Frontal cortex (tissue), 3 donors: ENCODE measurements at regions not wholly inside any gene's neighbourhood (a gene's known extent, or its start where the extent isn't known, plus 50 kb on each side); places are given as distances from the start of the nearest gene placed in this dataset.

Source experiments
- DNase-seq, 2 donors: peaks; one replicate each; pipeline ENCODE4 v3.0.0; 2012; ENCODE audit warnings: low spot score in 2 of 2
- FAIRE-seq: peaks from 2 replicates; lab custom pipeline; 2012; peaks lifted over from hg19 to GRCh38; lab: Jason Lieb, UNC
- donor health status: control.
- donor health status: control.
- donor health status: control.

DNA sequence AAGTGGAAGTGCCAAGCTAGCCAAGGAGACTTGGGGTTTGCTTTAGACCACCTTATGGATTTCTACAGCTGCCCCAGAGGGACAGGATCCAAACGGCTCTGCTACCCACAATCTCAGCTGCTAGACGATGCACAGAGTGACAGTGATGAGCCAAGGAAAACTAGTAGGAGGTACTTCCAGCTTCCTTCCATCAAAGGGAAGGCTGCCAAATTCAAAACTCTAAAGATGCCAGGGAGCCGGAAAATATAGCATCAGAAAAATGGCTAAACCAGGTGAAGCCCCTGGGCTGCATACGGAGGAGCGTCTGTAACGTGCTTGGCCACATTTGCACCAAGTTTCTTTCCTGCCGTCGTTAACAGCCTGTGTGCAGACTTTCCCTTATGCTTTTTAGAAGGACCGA is 245.5 kb upstream of the ZNF521 start:
- no peak for DNase-seq
- no peak for FAIRE-seq

DNA sequence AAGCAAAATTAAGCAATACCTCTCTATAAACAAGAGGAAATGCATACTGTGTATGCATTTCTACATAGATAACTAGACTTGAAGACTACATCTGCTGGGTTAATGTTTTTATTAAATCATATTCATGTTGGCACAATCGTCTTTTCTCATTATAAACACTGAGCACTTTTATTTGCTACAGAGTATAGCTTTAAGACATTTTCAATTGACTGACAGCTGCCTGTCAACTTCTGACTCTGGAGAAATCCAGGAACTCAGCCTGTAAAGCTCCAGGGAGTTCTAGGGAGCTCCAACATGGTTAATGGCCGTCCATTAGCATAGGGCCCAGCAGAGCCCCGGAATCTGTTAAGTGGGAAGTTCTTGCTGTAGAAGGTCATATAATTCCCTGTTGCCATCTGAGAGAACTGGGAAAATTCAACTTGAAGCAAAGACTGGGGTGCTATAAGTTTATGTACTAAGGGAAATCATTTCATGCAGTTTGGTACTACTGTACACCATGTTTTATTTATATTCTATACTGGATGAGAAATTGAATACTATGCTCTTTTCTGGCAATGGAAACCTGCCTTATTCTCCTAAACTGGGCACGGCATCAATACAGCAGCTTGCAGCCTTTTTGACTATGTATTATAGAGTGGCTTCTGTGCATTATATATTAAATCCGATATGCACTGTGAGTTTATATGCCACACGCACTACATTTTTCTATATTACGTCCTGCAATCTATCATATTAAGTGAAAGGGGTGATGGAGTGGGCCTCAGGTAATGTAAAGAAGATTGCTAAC is 243.5 kb upstream of the ZNF521 start:
- no peak for FAIRE-seq
- no peak for DNase-seq

DNA sequence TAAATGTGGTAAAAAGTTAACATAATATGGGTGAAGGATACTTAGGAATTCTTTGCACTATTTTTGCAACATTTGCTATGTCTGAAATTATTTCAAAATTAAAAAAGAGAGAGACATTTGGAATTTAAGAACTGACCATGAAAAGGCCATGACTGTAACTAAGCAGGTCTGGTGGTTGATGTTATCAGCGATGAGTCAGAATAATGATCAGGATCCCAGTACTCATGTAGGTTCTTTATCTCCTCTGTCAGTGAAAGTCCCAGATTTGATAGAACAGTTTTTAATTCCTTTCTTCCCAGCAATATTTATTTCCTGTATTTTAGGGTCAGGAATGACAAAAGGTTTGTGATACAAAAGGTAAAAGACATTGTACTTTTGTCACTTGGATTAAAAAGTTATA is 242.4 kb upstream of the ZNF521 start:
- no peak for FAIRE-seq
- no peak for DNase-seq

DNA sequence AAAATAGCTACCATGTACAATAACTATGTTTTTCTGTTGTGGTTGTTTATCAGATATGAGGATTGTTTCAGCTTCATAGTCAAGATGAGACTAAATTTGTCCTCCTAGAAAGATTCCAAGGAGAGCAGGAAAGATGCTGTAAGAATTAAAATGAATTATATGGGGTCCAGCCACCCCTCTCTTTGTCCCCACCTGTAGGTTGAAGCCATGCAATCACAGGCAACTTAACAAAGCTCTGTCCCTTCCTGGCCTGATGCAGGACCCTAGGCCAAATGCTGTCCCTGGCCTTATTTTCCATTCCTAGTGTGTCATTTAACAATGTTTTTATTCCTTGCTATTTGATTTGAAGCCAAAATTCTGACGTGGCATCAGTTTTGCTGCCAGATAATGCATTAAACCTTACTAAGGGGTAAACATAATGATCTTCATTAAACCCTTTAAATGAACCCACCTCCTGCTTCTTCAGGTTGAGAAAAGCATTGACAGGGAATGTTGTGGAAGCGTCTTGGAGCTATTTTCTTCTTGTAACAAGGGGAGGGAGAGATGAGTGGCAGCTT is 240.9 kb upstream of the ZNF521 start:
- no peak for FAIRE-seq

DNA sequence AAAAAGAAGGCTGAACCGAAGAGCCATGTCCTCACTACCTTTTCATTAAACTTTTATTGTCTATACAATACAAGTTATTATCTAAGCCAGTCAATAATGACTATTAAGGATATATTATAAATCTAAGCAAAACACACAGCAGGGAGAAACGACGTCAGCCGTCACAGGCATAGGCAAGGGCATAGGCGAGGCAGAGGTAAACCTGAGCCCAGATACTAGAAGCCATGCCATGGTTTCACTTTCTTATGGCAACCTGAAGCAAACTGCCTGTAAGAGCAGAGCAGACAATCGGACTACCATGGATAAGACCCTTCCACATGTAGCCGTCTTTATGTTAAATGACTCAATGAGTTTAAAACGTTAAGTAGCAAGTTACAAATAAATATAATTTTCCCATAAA is 238.5 kb upstream of the ZNF521 start:
- DNase-seq (no peak), FAIRE-seq (no peak)

More for the DNA sequence above, 240.9 kb upstream of the ZNF521 start:
- DNase-seq: no peak

DNA sequence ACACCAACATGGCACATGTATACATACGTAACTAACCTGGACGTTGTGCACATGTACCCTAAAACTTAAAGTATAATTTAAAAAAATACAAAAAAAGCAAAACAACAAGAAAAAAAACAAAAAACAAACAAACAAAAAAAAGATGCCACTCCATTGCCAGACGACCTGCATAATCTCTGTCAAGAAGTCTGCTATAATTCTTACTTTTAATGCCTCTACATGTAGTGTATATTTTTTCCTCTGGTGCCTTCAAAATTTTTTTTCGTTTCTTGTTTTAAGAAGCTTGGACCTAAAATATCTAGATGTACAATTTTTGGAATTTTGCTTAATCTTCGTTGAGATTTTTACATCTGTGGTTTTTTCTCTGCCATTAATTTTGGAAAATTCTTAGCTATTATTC is 235.6 kb upstream of the ZNF521 start:
- no peak for DNase-seq
- FAIRE-seq: no peak

DNA sequence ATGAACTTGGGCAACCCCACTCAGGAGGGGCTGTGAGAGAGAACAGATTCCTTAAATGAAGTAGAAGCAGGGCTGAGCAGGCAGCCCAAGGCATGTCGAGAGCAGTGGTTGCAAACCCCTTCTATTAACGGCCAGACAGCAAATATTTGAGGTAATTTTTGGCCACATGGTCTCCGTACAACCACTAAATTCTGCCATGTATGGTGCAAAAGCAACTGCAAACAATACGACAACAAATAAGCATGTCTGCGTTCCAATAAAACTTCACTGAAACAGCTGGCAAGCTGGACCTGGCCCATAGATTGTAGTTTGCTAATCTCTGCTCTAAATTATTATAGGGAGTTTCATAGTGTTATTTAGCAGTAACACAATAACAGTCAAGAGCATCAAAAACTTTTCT is 217.0 kb upstream of the ZNF521 start:
- DNase-seq (no peak), FAIRE-seq (no peak)

DNA sequence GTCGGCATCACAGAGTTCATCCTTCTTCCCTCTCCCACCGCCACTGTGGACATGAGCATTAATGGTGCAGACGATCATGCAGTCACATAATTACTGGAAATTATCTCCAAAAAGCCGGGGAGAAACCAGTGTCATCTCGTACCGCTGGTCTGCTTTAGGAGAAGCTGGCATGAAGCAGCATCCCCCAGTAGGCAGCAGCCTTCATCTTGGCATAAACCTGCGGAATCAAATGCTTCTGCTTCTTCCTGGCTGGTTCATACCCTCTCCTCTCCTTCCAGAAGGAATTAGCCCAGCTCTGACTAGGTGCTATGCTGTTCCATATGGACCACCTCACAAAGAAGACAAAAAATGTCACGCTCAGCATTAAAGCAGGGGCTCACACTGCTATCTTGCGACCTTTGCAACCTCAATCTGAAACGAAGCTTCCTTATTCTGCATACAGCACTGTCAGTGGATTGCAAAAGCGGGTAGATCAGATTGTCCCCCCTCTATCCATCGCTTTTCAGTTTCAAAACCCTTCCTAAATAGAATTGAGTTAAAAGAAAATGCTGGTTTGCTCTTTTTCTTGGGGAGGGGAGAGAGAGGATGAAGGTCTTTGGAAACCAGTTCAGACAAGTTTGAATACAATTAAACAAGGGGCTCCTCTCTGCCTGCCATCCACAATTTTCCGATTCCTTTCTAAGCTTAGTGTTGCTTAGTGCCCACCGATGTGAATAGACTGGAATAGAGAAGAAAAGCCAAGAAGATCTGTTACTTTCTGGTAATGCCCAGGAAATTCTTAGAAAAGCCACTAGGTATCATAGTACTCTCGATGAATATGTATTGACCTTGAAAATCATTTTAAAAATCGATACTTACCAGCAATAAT is 212.1 kb upstream of the ZNF521 start:
- DNase-seq (no peak), FAIRE-seq (no peak)

DNA sequence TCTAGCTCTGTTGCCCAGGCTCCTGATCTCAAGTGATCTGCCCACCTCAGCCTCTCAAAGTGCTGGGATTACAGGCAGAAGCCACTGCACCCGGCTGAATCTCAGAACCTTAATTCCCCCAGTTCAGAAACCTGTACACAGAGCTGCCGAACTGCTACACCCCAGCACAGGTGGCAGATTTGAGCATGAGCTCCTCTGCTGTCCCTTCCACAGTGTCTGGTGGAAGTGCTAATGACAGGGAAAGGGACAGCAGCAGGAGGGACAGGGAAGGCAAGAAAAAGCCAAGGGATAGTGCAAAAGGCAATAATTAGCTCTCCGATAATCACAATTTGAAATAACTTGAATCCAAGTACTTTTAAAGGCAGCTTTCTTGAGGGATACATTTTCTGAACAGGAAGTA is 211.4 kb upstream of the ZNF521 start:
- no peak for DNase-seq
- no peak for FAIRE-seq

DNA sequence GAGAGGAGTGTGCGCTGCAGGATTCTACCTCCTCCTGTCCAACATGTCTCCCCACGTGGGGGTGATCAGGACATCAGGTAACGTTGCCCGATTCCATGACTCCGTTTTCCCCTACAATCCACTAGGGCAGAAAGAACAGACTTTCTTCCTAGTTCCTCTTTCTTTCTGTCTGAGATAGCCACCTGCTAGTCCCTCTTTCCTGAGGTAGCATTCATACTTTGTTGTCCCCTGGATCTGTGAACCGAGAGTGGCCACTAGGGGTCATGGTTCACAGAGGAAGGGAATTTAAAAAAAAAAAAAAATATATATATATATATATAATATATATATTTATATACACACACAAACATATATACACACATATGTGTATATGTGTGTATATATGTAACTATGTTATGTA is 210.0 kb upstream of the ZNF521 start:
- FAIRE-seq (no peak), DNase-seq (no peak)

DNA sequence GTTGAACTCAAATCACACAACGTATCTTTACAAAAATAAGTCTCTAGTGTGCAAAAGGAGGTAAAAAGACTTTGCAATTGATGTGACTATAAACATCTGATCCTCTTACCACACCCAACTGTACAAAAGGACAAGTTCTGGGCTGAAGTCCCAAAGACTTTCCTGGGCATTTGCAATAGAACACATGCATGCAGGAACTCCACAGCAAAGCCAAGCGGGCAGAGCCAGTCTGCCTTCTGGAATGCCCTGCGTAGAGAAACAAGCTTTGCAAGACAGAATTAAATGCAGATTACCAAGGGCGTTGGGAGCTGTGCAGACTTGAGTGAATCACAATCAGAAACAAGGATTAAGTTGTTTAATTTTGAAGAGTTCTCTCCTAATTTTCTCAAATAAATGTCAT is 208.4 kb upstream of the ZNF521 start:
- no peak for FAIRE-seq
- DNase-seq: no peak

DNA sequence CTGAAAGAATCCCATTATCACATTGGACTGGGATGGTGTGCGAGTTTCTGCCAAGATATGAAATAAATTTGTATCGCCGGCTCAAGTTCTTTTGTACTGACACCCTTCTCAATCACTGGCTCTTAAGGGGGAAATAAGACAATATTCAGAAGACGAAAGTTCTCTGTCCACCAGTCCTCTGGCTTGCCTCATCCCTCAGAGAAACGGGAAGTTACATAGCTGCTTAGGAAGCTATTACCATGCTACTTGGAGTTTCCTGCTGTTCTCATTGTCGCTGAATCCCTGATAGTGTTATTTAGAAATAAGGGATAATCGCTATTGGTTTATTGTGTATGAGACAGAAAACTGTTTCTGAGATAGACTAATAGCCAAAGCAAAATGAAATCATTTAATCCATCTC is 205.0 kb upstream of the ZNF521 start:
- FAIRE-seq (no peak), DNase-seq (no peak)

DNA sequence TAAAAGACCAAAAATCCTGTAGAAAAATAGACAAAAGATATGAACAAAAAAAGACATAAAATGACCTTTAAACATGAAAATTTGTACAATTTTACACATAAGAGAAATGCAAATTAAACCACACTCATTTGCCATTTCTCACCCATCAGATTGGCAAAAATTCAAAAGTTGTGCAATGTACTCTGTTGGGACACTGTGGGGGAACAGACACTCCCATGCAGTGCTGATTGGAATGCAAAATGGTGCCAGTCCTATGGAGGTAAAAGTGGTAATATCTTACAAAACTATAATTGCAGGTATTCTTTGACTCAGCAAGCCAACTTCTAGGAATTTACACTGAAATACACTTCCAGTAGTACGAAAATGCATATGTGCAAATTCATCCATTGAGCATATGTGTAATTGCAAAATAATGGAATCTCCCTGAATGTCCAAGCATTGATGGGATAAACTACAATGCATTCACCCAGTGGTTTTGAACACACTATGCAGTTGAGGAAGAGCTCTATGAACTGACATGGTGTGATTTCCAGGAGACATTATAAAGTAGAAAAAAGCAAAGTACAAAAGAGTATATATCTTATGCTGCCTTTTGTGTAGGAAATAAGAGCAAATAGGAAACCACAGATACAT is 201.8 kb upstream of the ZNF521 start:
- DNase-seq: no peak
- FAIRE-seq: no peak

DNA sequence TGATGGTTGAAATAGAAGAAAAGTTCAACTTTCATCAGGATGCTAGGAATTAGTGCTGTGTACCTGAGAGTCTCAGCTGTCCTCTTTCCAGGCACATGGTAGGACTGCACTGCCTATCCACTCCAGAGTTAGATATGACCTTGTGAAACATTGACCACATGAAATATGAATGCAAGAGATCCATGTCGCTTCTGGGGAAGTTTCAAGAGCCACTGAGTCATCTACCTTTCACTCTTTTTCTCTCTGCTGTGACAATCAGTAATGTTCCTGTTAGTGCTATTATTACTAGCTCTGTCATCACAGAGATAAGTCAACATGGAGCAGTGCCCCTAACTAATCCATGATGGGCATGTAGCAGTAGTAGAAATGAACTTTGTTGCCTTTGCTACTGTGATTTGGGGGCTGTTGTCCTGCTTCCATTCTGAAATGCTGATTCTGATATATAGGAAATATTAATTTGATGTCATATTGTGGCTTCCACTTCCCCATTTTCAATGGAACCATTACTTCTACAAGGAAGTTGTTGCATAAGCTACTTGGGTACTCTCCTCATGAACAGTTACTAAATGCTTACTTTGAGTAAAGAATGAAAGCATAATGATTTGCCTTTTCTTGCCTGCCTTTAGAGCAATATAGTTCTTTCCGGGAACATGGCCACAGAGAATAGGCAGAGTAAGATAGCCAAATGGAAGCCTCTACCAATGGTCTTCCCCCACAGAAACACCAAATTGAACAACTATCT is 192.8 kb upstream of the ZNF521 start:
- no peak for FAIRE-seq

DNA sequence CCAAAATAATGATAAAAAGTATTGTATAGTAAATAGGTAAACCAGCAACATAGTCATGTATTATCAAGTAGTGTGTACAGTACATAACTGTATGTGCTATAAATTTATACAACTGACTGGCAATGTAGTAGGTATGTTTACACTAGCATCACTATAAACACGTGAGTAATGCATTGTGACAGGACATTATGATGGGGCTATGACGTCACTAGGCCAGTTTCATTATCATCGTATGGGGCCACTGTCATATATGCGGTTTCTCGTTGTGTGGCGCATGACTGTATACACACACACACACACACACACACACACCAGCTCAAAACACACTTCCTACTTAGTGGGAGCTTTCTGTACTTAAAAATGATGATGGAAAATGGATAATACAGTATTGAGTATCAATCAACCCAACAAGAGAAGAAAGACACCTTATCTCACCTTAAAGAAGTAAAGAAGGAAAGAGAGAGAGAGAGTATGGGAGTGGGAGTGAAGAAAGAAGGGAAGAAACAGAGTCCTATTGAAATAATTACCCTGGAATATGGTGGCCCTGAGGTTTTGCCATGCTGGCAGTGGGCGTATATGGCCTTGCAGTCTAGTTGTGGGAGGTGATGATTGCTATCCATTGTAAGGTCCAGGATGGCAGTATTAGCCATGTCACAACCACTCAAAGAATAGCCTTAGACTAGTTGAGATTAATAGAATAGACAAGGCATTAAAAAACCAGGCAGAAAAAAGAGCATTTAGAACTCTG is 186.4 kb upstream of the ZNF521 start:
- DNase-seq (no peak), FAIRE-seq (no peak)

More for the DNA sequence above, 192.8 kb upstream of the ZNF521 start:
- no peak for DNase-seq

DNA sequence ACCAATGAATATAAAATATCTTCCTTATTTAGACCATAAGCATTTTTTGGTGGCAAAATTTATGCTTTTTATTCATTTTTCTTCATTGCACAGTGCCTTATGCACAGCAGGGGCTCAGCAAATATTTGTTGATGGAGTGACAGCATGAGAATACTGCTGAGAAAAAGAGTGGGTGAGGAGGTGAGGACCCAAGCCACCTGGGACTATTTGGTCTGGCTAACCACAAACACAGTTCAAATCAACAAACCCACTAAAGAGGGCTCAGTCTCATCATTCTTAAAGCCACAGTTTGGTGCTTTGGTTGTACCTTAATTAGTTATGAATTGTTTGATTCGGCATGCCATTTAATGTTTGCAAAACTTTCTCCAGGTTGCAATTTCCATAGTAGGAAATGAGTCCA is 183.5 kb upstream of the ZNF521 start:
- no peak for FAIRE-seq
- no peak for DNase-seq

DNA sequence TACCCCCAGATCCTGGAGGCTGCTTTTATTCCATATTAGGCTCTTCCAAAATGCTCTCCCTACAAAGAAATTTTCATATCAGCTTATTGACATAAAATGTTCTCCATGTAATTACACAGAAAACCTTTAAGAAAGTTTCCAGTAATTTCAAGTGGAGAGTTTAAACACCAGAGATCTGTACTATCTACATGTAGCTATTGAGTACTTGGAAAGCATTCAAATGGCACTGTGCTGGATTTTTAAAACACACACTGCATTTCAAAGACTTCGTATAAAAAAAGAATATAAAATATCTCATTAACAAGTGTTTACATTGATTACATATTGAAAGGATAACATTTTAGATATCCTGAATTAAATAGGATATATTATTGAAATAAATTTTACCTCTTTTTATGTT is 182.4 kb upstream of the ZNF521 start:
- FAIRE-seq (no peak), DNase-seq (no peak)

DNA sequence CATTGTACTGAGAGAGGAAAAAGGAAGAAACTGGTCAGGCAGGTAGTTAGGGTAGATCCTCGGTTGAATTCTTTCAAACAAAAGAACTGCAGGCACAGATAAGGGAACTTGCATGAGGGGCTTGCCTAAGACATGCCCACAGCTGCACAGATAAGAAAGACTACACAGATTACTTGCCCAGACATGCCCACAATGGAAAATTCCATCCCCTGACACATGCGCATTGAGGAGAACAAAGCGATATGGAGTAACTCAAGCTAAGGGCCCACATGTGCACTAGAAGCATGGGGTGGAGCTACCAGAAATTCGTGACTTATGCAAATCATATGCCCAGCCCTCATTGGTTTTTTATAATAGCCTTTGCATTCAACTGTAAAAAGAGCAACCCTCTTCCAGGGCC is 181.3 kb upstream of the ZNF521 start:
- FAIRE-seq (no peak), DNase-seq (no peak)

DNA sequence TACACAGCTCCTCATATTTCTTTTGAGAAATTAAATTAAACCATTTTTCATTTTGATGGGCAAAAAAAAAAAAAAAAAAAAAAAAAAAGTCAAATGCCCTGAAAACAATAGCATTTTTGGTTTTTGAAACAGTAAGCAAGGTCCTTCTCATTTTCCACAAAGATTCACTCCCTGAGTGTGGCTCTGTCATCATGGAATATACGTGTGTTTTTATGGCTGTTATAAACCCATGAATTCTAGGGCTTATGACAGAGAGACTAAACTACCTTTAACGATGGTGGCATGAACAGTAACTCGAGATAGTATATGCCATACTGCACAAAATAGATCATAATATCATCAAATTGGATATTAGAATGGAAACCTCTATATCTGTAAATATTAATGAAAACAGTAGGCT is 179.2 kb upstream of the ZNF521 start:
- DNase-seq (no peak), FAIRE-seq (no peak)
